ENCODE measurements at regions not wholly inside any gene's neighbourhood (a gene's known extent, or its start where the extent isn't known, plus 50 kb on each side); places are given as distances from the start of the nearest gene placed in this dataset.
"Not testable (repeated sequence)": the region's sequence is repeated elsewhere in the genome, so short reads cannot be mapped to it uniquely, and the experiment has no call there.

DNA sequence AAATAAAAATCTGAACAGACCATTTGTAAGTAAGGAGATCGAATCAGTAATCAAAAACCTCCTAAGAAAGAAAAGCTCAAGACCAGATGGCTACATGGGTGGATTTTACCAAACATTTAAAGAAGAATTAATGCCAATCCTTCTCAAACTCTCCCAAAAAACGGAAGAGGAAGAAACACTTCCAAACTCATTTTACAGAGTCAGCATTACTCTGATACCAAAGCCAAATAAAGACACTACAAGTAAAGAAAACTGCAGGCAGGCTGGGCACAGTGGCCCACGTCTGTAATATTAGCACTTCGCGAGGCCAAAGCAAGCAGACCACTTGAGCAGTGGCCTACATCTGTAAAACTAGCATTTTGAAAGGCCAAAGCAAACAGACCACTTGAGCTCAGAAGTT is 159.8 kb downstream of the DPY19L2 start:
- Histone ChIP-seq H3K27ac (ENCODE audit: low read depth) (no peak overlapping the region), H3K4me1 (ENCODE audit: insufficient read depth) (no peaks in the 10 kb centered on the region)
- WGBS, result 77% methylated on average over 5 of the region's 5 CpGs

DNA sequence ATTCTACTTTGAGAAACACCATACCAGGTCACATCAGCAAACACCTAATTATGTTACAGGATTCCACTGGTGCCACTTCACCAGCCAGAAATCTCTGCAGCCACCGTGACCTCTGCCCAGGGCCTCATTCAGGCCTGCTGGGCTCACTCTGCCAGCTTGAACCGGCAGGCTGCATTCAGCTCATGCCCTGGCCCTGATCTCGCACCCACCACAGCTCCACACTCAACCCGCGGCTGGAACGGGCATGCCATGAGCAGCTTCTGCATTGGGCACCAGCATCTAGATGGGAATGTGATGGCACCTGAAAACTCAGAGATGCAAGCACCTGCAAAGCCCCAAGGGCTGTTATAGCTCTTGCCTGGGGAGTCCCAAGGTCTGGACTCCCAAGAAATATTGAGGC is 168.7 kb downstream of the DPY19L2 start:
- 90% methylated on average over 6 of the region's 6 CpGs for WGBS
- H3K36me3 ChIP-seq (ENCODE audit: insufficient read depth), result peaks cover 1% of the 10 kb centered on the region
- no peak overlapping the region for H3K4me3 ChIP-seq (ENCODE audit: low read depth, low read length)
- no peak for DNase-seq (ENCODE audit: extremely low spot score)
- no peaks in the 10 kb centered on the region for H3K4me1 ChIP-seq (ENCODE audit: insufficient read depth)
- no peak overlapping the region for H3K27ac ChIP-seq (ENCODE audit: low read depth)

More for the DNA sequence above, 159.8 kb downstream of the DPY19L2 start:
- Histone ChIP-seq H3K4me3 (ENCODE audit: low read depth, low read length) (no peak overlapping the region), H3K36me3 (ENCODE audit: insufficient read depth) (no peaks in the 10 kb centered on the region)
- DNase-seq (ENCODE audit: extremely low spot score), result no peak

GRCh38 chr12:63498239-63498638 is 170.1 kb downstream of the DPY19L2 start:
- Histone ChIP-seq H3K4me1 (ENCODE audit: insufficient read depth) (no peaks in the 10 kb centered on the region), H3K4me3 (ENCODE audit: low read depth, low read length) (no peak overlapping the region), H3K36me3 (ENCODE audit: insufficient read depth) (peaks cover 1% of the 10 kb centered on the region), H3K27ac (ENCODE audit: low read depth) (no peak overlapping the region)
- DNase-seq (ENCODE audit: extremely low spot score), result no peak

GRCh38 chr12:63496654-63497053 is 171.6 kb downstream of the DPY19L2 start:
- 72% methylated on average over 2 of the region's 2 CpGs for WGBS
- Histone ChIP-seq H3K4me1 (ENCODE audit: insufficient read depth) (no peaks in the 10 kb centered on the region), H3K27ac (ENCODE audit: low read depth) (no peak overlapping the region), H3K36me3 (ENCODE audit: insufficient read depth) (peaks cover 1% of the 10 kb centered on the region), H3K4me3 (ENCODE audit: low read depth, low read length) (no peak overlapping the region)
- no peak for DNase-seq (ENCODE audit: extremely low spot score)

DNA sequence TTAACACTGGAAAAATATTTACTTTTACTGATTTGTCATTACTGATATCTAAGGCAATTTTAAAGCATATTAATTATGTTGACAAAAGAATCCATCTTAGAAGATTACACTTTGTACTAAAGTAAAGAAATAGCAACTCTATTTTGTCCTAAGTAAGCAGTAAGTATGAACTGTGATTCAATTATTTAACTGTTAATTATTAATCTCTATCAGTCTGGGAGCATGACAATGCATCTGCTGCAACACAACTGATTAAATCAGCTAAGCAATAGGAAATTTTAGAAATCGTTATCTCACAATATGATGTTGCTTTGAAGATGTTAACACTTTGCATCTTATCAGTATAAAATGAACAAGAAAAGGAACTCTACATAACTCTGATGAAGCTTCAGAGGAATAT is 172.3 kb downstream of the DPY19L2 start:
- no peaks in the 10 kb centered on the region for H3K4me1 ChIP-seq (ENCODE audit: insufficient read depth)
- no peak for DNase-seq (ENCODE audit: extremely low spot score)
- WGBS, result 67% methylated on average over 1 of the region's 1 CpG

DNA sequence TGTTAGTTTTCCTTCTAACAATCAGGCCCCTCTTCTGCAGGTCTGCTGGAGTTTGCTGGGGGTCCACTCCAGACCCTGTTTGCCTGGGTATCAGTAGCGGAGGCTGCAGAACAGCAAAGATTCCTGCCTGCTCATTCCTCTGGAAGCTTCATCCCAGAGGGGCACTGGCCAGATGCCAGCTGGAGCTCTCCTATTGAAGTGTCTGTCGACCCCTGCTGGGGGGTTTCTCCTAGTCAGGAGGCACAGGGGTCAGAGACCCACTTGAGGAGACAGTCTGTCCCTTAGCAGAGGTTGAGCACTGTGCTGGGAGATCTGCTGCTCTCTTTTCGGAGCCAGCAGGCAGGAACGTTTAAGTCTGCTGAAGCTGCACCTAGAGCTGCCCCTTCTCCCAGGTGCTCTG is 174.9 kb downstream of the DPY19L2 start:
- 63% methylated on average over 4 of the region's 4 CpGs for WGBS
- DNase-seq (ENCODE audit: extremely low spot score), result not testable (repeated sequence)

More for the DNA sequence above, 172.3 kb downstream of the DPY19L2 start:
- H3K4me3 ChIP-seq (ENCODE audit: low read depth, low read length), result no peak overlapping the region
- peaks cover 1% of the 10 kb centered on the region for H3K36me3 ChIP-seq (ENCODE audit: insufficient read depth)
- H3K27ac ChIP-seq (ENCODE audit: low read depth), result no peak overlapping the region

DNA sequence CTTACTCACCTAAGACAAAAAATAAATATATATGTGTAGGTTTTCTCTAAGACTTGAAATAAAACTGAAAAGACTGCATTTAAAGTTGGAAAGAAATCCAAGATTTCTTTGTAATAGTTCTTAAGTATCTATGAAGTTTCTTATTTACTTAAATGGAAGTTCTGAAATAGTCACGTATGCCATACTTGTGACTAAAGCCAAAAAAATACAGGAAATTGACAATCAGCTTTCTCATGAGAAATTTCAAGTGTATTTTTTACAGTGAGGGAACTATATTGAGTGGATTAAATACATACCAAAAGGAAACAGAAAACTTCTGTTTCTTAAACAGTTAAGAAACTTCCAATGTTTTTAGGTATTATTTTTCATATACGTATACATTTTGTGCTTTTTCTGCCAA is 188.1 kb downstream of the DPY19L2 start:
- 57% methylated on average over 2 of the region's 2 CpGs for WGBS
- Histone ChIP-seq H3K27ac (ENCODE audit: low read depth) (no peak overlapping the region), H3K36me3 (ENCODE audit: insufficient read depth) (no peaks in the 10 kb centered on the region), H3K4me3 (ENCODE audit: low read depth, low read length) (no peak overlapping the region), H3K4me1 (ENCODE audit: insufficient read depth) (no peaks in the 10 kb centered on the region)
- no peak for DNase-seq (ENCODE audit: extremely low spot score)

More for the DNA sequence above, 174.9 kb downstream of the DPY19L2 start:
- not testable (repeated sequence) for H3K4me3 ChIP-seq (ENCODE audit: low read depth, low read length); H3K4me1 ChIP-seq (ENCODE audit: insufficient read depth); H3K27ac ChIP-seq (ENCODE audit: low read depth); H3K36me3 ChIP-seq (ENCODE audit: insufficient read depth)

DNA sequence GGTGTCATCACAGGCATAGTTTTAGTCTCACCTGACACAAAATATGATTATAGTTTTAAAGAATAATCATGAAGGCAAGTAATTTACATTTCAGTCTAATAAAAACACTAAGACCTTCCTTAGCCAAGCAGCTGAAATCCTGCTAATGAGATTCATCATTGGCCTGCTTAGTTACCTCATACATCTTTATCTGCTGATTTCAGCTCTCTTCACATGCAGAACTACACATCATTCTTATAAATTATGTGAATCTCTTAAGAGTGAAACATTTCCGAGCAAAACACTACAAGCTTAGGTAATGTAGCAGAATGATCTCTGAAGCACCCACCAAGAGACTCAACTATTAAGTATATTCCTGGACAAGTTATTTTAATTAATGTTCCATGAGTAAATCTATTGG is 198.1 kb downstream of the DPY19L2 start:
- no peaks in the 10 kb centered on the region for H3K4me1 ChIP-seq (ENCODE audit: insufficient read depth)
- 86% methylated on average over 1 of the region's 1 CpG for WGBS
- H3K4me3 ChIP-seq (ENCODE audit: low read depth, low read length), result no peak overlapping the region
- no peaks in the 10 kb centered on the region for H3K36me3 ChIP-seq (ENCODE audit: insufficient read depth)
- no peak overlapping the region for H3K27ac ChIP-seq (ENCODE audit: low read depth)
- no peak for DNase-seq (ENCODE audit: extremely low spot score)

DNA sequence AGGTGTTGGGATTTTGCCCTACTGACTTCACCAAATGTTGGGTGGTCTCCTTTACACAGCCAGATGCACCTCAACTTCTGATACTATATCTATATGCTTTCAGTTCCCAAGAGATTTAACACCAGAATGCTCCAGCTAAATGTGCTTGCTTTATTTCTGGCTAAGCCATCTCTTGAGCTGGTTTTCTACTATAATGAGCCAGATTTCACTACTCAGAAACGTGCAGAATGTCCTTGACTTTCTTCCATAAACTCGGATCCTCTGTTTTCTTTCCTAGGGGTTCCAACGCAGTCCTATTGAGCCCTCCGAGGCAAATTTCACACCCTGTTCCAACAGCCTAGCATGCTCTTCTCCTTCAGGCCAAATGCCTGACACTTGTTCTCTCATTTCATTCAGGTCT is 200.3 kb downstream of the DPY19L2 start:
- DNase-seq (ENCODE audit: extremely low spot score), result no peak
- H3K36me3 ChIP-seq (ENCODE audit: insufficient read depth), result no peaks in the 10 kb centered on the region
- 59% methylated on average over 4 of the region's 4 CpGs for WGBS
- no peaks in the 10 kb centered on the region for H3K4me1 ChIP-seq (ENCODE audit: insufficient read depth)
- no peak overlapping the region for H3K27ac ChIP-seq (ENCODE audit: low read depth)
- H3K4me3 ChIP-seq (ENCODE audit: low read depth, low read length), result no peak overlapping the region

GRCh38 chr12:63457857-63458256 is 210.4 kb downstream of the DPY19L2 start:
- WGBS, result 47% methylated on average over 1 of the region's 1 CpG
- Histone ChIP-seq H3K4me1 (ENCODE audit: insufficient read depth) (no peaks in the 10 kb centered on the region), H3K4me3 (ENCODE audit: low read depth, low read length) (no peak overlapping the region), H3K36me3 (ENCODE audit: insufficient read depth) (no peaks in the 10 kb centered on the region), H3K27ac (ENCODE audit: low read depth) (no peak overlapping the region)
- DNase-seq (ENCODE audit: extremely low spot score), result no peak

- no peaks in the 10 kb centered on the region for H3K36me3 ChIP-seq (ENCODE audit: insufficient read depth)
- no peak overlapping the region for H3K4me3 ChIP-seq (ENCODE audit: low read depth, low read length)
- no peak overlapping the region for H3K27ac ChIP-seq (ENCODE audit: low read depth)
- no peak for DNase-seq (ENCODE audit: extremely low spot score)
- no peaks in the 10 kb centered on the region for H3K4me1 ChIP-seq (ENCODE audit: insufficient read depth)
These were observed 210.9 kb downstream of the DPY19L2 start for GRCh38 chr12:63457428-63457827.

DNA sequence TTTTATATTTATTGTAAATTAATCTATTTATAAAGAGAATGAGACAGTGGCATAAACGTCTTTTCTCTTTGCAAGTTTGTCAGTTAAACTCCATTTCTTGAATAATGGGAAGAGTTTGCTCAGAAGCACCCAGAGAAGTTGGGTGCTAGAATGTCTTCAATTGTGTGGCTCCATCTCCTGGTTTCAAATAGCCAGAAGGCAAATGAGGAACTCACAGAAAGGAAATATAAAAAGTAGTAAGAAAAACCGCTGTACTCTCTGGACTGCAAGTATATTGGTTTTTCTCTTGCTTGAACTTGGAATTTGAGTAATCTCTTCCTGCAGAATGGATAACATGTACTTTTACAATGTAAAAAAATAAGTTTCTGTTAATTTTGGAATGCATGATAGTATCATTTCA is 217.5 kb downstream of the DPY19L2 start:
- DNase-seq (ENCODE audit: extremely low spot score), result no peak
- Histone ChIP-seq H3K36me3 (ENCODE audit: insufficient read depth) (no peaks in the 10 kb centered on the region), H3K4me3 (ENCODE audit: low read depth, low read length) (no peak overlapping the region), H3K4me1 (ENCODE audit: insufficient read depth) (no peaks in the 10 kb centered on the region), H3K27ac (ENCODE audit: low read depth) (no peak overlapping the region)
- WGBS, result 63% methylated on average over 2 of the region's 2 CpGs

DNA sequence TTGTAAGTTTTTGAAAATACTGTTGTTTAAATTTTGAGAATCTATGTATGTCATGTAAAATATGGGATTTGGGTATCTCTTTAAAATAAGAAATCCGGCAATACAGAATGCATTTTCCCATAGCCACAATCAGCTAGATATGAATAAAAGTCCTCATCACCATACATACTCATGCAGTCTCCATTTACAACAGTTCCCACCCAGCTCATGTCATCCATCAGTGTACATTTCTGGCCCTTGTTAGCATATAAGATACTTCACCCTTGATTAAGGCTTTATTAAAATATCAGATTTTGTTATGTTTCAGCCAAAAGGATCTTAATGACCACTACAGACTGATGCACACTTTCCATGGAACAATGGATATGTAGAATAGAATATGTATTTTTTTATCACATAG is 218.0 kb downstream of the DPY19L2 start:
- 90% methylated on average over 1 of the region's 1 CpG for WGBS
- no peak for DNase-seq (ENCODE audit: extremely low spot score)
- no peaks in the 10 kb centered on the region for H3K4me1 ChIP-seq (ENCODE audit: insufficient read depth)
- no peak overlapping the region for H3K27ac ChIP-seq (ENCODE audit: low read depth)
- no peaks in the 10 kb centered on the region for H3K36me3 ChIP-seq (ENCODE audit: insufficient read depth)
- H3K4me3 ChIP-seq (ENCODE audit: low read depth, low read length), result no peak overlapping the region

DNA sequence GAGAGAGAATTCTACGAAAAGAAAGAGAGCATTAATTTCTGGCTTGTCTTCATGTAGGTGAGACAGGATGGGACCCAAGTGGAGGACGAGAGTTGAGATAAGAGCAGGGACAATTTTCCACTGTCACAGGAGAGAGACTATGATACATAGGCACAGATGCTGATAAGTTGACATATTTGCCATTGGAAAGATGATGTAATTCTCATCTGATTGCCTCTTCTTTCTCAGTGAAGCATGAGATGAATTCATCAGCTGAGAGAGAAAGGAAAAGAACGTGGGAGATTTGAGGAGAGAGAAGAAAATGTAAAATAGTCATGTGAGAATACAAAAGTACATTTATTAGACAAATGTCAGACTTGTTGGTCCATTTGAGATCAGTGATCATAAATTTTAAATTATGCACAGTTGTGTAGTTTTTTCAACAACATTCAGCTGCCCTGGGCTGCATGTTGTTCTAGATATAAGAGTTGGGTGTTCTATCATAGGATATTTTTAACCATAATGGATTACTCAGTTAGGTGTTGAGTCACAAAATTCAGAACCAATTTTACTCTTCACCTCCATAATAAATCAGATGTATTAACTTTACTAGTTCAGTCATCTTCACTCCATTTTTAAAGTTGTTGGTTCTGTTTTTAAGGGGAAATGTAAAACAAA is 222.9 kb downstream of the DPY19L2 start:
- Histone ChIP-seq H3K36me3 (ENCODE audit: insufficient read depth) (no peaks in the 10 kb centered on the region), H3K4me1 (ENCODE audit: insufficient read depth) (no peaks in the 10 kb centered on the region), H3K27ac (ENCODE audit: low read depth) (no peak overlapping the region), H3K4me3 (ENCODE audit: low read depth, low read length) (no peak overlapping the region)
- WGBS, result 72% methylated on average over 3 of the region's 3 CpGs
- DNase-seq (ENCODE audit: extremely low spot score), result no peak

GRCh38 chr12:63440048-63440447 is 228.2 kb downstream of the DPY19L2 start:
- Histone ChIP-seq H3K4me3 (ENCODE audit: low read depth, low read length) (no peak overlapping the region), H3K4me1 (ENCODE audit: insufficient read depth) (no peaks in the 10 kb centered on the region), H3K36me3 (ENCODE audit: insufficient read depth) (no peaks in the 10 kb centered on the region), H3K27ac (ENCODE audit: low read depth) (no peak overlapping the region)
- DNase-seq (ENCODE audit: extremely low spot score), result no peak
- WGBS, result 32% methylated on average over 5 of the region's 5 CpGs
